NCI-H748 treated with DMSO at 0.1 percent for 48 hours (cell line): ENCODE measurements at regions not wholly inside any gene's neighbourhood (a gene's known extent, or its start where the extent isn't known, plus 50 kb on each side); places are given as distances from the start of the nearest gene placed in this dataset.
"Not testable (repeated sequence)": the region's sequence is repeated elsewhere in the genome, so short reads cannot be mapped to it uniquely, and the experiment has no call there.

ENCODE experiments used
- DNase-seq: peaks from one replicate; lab custom pipeline; 2025; lab: John Stamatoyannopoulos, UW

DNA sequence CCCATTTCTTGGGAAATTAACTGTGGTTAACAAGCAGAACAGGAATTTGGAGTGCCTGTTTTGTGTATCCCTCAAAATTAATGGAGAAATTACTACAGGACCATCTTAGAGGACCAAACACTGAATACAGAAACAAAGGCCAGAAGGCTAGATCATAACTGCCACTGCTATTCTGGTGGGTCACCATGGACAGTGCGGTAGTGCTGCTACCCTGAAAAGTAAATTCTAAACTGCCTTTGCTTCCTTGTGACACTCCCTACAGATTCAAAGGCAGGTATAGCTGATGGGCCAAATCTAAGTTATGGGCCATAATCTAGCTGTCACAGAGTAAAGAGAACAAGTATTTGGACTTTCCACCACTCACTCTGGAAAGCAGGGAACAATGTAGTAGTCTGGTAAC, 575.8 kb upstream of the ADGRB3 start:
- no peak for DNase-seq

DNA sequence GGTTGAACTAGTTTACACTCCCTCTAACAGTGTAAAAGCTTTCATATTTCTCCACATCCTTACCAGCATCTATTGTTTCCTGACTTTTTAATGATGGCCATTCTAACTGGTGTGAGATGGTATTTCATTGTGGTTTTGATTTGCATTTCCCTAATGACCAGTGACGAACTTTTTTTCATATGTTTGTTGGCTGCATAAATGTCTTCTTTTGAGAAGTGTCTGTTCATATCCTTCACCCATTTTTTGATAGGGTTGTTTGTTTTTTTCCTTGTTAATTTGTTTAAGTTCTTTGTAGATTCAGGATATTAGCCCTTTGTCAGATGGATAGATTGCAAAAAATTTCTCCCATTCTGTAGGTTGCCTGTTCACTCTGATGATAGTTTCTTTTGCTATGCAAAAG, 578.5 kb upstream of the ADGRB3 start:
- not testable (repeated sequence) for DNase-seq

DNA sequence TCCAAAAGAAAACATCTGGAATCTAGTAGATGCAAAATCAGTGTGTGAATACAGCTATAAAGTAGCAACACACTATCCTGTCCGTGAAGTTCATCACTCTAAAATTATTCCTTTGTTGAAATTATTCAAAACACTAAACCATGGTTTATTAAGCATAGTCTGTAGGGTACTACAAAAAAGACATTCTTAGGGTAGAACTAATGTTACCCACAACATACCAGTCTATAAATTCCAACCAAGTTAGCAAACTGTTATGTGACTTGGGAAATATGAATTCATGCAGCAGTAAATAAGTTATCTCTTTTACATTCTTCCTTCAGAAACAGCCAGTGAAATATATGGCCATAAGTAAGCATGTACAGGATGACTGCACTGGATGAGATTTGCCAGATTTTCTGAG, 580.3 kb upstream of the ADGRB3 start:
- no peak for DNase-seq

DNA sequence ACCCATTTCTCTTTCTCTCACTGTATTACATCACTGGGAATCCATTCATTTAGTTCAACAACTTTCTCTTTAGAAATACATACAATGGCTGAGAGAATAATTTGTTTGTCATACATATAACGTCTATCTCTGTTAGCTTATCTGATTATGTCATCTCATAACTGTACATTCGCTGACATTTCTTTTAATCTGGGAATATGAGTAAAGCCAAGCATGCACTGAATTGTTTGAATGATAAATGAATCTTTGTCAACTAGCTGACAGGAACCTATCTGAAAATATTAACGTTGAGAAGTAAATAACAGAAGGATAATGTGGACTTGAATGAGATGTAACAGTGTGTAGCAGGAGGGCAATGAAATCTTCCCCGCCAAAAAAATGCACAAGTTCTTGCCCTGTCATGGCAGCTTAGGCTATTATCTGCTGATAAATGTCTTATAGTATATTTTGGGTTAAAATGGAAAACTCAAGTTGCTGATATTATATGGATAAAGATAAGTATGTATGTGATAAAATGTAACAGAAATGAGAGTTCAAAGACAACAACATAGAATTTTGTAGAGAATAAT, 581.2 kb upstream of the ADGRB3 start:
- DNase-seq = no peak

DNA sequence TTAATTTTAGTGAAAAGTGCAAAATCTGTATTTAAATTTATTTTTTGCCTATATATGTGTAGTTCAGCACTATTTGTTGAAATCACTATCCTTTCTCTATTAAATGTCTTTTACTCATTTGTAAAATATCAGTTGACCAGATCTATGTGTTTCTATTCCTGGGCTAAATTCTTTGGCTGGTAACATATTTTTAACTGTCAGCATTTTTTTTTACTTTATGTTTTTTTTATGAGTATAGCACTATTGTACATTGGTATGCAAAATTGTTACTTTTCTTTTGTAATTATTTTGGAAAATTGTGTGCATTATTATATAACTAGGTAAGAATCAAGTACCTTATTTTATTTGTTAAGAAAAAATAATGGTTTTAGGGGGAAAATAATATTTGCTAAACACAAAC, 582.8 kb upstream of the ADGRB3 start:
- DNase-seq = no peak

DNA sequence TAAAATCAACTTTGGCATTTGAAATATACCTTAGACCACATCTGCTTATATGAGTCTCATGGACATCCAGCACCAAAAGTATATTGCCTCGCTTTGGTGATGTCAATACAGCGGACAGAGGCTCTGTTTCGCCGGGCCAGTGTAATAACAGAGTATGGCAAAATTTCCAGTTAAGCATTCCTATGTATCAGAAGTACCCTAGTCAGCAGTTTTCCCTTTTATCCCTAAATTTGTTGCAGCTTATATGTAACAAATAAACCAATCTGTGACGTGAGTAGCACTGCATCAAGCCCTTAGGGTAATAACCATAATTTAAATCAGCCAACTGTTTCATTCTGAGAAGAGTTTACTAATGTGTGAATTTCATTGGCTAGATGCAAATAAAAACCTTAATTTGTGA, 585.5 kb upstream of the ADGRB3 start:
- no peak for DNase-seq

DNA sequence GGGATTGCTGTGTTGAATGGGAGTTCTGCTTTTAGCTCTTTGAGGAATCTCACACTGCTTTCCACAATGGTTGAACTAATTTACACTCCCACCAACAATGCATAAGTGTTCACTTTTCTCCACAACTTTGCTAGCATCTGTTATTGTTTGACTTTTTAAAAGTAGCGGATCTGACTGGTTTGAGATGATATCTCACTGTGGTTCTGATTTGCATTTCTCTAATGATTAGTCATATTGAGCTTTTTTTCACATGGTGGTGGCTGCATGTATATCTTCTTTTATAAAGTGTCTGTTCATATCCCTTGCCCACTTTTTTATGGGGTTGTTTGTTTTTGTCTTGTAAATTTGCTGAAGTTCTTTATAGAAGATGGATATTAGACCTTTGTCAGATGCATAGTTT, 588.3 kb upstream of the ADGRB3 start:
- DNase-seq = no peak

DNA sequence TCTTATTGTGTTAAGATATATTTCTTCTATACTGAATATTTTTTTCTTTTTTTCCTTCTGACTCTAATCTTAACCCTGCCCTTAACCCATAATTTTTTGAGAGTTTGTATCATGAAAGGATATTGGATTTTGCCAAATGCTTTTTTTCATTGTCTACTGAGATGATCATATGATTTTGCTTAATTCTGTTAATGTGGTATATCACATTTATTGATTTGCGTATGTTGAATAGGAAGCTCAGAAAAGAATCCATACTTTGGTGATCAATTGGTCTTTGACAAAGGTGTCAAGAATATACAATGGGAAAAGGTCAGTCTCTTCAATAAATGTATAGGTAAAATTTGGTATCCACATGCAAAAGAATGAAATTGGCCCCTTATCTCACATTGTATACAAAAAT, 588.8 kb upstream of the ADGRB3 start:
- DNase-seq = no peak

DNA sequence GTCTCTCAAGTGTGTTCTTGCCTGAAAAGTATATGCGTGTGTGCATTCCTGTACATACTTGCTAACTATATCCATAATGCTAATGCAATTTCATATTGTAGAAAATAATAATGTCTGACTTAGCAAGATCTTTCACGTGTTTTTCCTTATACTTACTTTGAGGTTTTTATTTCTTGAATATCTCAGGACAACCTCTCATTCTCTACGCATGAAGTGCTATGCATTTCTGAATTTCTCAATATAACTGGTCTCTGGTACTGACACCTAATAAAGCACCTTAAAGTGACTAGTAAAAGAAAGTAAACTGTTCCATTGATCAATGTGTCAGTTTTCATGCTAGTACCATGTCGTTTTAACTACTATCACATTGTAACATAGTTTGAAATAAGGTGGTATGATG, 589.9 kb upstream of the ADGRB3 start:
- DNase-seq = no peak

DNA sequence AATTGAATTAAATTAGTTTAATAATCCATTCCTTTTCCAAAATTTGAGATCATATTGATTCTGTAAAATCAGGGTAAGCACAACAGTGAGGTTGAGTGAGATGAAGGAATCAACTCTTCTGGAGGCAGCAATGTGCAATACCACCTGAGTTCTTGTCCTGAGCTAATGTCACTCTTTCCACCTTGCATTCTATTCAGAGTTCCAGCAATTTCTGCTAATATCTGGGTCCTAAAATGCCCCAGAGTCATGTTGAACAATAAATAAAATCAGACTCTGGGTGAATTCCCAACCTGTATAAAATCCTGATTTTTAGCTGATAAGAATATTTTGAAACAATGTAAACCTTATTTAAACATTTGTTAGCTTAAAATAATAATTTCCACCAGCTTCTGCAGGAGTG, 590.8 kb upstream of the ADGRB3 start:
- DNase-seq = no peak

DNA sequence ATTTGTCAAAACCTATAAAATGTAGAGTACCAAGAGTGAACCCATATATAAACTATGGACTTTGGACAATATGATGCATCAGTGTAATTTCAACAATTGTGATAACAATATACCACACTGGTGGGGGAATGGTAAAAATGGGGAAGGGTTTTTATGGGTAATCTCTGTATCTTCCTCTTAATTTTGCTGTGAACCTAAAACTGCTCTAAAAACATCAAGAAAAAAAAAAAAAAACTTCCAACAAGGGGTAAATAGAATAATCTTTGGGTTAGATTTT, 592.0 kb upstream of the ADGRB3 start:
- no peak for DNase-seq

DNA sequence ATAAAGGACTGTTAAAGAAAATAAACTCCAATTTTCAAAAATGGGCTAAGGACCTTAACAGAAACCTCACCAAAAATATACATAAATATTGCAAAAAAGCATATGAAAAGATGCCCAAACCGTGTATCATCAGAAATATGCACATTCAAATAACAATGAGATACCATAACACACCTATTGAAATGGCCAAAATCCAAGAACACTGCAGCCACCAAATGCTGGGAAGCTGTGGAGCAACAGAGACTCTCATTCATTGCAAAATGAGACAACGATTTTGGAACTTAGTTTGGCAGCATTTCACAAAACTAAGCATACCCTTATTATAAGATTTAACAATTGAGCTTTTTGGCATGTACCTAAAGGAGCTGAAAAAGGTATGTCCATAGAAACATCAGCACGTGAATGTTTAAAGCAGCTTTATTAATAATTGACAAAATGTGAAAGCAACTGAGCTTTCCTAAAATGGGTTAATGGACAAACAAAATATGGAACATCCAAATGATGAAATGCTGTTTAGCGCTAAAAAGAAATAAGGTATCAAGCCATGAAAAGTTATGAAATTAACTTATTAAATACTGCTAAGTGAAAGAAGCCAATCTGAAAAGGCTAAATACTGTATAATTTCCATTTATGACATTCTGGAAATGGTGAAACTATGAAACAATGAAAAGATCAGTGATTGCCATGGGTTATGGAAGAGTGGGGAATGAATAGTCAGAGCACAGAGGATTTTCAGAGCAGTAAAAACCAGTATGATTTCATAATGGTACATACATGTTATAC, 592.6 kb upstream of the ADGRB3 start:
- no peak for DNase-seq

DNA sequence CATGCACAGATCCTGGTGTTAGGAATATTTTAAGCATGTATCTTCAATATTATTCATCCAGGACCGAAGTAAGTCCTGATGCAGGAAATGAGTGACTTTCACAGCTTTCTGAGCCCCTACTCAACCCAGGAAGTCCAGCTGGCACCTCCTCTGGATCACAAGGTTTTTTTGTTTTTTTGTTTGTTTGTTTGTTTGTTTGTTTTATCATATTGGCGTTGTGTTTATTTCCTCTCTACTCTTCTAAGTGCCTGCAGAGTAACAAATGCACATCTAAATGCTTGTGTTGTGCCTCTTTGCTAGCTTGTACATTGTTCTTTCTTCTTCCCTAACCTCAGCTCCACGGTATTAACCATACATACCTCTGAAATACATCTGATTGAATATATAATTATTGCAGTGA, 594.3 kb upstream of the ADGRB3 start:
- DNase-seq = no peak

DNA sequence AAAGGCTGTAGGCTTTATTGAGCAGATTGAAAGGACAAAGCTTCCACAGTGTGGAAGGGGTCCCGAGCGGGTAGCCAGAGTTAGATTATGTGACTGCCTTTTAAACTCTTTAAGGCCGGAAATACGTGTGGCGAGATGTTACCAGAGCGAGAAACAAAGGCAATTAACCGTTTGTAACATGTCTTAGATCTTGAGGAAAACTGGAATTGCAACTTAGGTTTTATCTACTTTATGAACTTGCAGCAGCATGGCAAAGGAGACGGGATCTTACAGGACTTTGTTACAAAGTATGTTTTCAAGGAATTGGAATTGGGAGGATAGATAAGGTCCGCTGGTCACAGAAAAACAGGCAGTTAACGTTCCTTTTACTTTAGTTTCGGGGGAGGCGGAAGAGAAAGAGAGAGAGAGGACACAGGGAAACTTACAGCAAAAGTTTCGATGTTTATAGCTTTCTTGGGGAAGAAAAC, 594.7 kb upstream of the ADGRB3 start:
- DNase-seq = no peak

DNA sequence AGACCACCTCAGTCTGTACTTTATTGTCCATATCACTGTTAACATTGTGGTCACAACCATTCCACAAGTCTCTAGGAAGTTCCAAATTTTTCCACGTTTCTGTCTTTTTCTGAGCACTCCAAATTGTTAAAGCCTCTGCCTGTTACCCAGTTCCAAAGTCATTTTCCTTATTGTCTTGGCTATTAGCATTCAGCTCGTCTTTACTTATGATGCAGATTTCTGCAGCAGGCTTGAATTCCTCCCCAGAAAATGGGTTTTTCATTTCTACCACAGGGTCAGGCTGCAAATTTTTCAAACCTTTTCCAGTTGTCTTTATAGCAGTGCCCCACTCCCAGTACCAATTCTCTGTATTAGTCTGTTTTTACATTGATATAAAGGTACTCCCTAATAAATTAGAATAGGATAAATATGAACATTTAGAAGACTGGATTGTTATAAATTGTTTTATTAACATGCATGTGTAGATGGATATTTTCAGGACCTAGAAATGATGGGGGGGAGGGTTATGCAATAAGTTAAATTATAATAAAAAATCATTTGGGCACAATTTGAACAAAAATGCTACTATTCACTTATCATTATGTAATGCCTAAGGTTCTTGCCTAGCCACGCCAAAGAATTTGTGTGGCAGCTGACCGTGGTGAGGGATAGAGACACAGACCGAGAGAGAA, 595.3 kb upstream of the ADGRB3 start:
- no peak for DNase-seq

DNA sequence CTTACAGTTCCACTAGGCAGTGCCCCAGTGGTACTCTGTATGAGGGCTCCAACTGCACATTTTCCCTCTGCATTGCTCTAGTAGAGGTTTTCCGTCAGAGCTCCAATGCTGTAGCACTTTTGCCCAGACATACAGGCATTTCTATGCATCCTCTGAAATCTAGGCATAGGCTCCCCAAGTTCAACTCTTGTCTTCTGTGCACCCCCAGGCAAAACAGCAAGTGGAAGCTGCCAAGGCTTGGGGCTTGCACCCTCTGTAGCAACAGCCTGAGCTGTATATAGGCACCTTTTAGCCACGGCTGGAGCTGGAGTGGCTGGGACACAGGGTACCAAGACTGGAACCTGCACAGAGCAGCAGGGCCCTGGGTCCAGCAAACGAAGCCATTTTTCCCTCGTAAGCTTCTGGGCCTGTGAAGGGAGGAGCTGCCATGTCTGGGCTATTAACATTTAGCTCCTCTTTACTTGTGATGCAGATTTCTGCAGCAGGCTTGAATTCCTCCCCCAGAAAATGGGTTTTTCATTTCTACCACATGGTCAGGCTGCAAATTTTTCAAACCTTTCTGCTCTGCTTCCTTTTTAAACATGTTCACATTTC, 596.2 kb upstream of the ADGRB3 start:
- no peak for DNase-seq

DNA sequence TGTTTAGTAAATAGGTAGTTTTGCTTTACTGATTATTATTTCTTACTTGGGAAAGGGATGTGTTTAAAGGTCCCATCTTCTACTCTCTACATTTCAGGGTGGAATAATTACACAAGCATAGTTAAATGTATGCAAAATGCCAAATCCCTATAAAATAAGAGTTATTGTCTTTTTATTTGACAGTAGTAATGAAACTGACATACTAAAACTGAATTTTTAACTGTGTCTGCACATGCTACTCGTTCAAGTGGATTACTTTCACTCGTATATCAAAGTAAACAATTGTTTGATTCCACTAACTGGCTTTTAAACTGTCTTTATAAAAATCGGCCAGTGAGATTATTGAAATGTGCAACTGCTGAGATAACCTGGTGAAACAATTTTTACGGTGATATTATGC, 602.9 kb upstream of the ADGRB3 start:
- DNase-seq = no peak

DNA sequence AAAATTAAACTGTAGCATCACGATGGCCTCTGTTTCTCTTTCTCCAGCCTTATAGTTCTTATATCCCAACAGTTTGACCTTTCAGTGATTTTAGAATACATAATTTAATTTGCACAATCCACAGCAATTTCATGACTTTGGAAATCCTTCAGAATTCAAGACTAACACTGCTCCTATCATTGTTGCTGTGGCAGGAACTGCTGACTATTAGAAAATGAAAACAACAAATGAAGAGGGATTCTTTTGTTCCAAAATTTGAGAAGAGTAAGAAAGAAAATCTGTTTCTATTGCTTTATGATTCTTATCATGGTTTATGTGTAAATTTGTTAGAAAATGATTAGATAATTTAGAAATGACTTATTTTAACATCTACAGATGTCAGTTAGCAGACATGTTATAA, 604.0 kb upstream of the ADGRB3 start:
- DNase-seq = no peak

DNA sequence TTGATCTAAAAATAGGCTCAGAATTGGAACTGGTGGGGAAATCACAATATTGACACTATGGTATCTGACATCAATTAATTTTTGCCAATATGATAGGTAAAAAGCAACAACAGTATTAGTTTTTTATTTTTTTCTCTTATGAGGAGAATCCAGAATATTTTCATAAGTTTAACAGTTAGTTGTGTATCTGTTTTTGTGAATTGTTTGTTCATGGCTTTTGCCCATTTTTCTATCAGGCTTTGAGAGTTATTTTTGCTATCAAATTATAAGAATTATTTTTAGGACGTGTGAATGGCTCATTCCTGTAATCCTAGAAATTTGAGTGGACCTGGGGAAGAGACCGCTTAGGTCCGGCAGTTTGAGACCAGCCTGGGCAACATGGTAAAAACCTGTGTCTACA, 608.6 kb upstream of the ADGRB3 start:
- no peak for DNase-seq

DNA sequence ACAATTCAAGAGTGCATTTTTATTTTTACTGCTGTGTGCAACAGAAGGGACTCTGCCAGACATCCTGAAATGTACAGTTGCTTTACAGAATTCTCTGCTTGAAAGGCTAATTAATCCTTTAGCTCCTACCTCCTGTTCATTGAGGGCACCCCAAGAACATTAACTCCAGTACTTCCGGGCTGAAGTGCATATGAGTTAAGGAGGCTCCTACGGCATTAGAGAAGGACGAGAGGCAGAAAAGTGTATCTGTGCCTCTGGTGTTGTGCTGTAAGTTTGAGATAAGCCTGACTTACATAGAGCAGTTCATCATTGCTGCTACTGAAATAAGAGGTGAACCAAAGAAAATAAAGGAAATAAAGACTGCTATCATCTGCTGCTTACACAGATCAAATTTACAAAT, 609.3 kb upstream of the ADGRB3 start:
- DNase-seq = no peak

DNA sequence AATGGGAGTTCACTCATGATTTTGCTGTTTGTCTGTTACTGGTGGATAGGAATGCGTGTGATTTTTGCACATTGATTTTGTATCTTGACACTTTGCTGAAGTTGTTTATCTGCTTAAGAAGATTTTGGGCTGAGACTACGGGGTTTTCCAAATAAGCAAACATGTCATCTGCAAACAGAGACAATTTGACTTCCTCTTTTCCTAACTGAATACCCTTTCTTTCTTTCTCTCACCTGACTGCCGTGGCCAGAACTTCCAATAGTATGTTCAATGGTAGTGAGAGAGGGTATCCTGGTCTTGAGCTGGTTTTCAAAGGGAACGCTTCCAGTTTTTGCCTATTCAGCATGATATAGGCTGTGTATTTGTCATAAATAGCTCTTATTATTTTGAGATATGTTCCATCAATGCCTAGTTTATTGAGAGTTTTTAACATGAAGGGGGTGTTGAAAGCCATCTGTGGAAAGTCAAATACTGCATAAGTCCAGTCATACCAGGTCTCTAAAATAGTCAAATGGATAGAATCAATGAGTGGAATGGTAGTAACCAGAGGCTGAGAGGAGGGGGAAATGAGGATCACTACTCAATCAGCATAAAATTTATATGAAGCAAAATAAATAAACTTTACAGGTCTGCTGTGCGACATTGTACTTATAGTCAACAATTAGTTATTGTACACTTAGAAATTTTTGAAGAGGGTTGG, 610.4 kb upstream of the ADGRB3 start:
- no peak for DNase-seq

DNA sequence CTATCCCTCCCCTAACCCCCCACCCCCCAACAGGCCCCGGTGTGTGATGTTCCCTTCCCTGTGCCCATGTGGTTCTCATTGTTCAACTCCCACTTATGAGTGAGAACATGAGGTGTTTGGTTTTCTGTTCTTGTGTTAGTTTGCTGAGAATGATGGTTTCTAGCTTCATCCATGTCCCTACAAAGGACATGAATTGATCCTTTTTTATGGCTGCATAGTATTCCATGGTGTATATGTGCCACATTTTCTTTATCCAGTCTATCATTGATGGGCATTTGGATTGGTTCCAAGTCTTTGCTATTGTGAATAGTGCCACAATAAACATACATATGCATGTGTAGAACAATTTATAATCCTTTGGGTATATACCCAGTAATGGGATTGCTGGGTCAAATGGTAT, 612.1 kb upstream of the ADGRB3 start:
- DNase-seq = not testable (repeated sequence)
